ENCODE measurements at regions not wholly inside any gene's neighbourhood (a gene's known extent, or its start where the extent isn't known, plus 50 kb on each side); places are given as distances from the start of the nearest gene placed in this dataset.

DNA sequence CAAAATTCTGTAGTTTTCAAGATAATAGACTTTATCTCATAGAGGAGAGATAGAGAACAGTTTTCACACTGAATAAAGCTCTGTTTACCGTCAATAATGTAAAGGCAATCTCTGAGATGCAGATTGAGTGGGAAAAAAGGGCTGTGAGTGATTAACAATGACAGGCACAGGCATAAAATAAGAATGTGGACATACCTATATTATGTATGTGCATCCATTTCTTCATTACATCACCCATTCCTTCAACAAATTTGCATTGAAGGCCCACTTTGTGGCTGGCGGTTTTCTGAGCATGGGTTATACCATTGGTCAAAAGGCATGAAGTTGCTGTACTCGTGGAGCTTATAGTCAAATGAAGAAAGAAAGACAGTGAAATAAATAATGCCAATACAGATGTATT is 1431.0 kb downstream of the AACS start:
- intact Hi-C loops (cut with micrococcal nuclease), result no loop called here
- Mint-ChIP-seq H3K36me3 (ENCODE audit: low read depth) (no peaks in the 10 kb centered on the region), H3K9me3 (peaks cover 6% of the 10 kb centered on the region), H3K4me1 (no peaks in the 10 kb centered on the region), H3K27ac (no peak overlapping the region), H3K27me3 (no peaks in the 10 kb centered on the region), H3K4me3 (no peak overlapping the region)
- ATAC-seq (ENCODE audit: low read depth) (no peak), DNase-seq (no peak)
- TF ChIP-seq, protein P1, sequence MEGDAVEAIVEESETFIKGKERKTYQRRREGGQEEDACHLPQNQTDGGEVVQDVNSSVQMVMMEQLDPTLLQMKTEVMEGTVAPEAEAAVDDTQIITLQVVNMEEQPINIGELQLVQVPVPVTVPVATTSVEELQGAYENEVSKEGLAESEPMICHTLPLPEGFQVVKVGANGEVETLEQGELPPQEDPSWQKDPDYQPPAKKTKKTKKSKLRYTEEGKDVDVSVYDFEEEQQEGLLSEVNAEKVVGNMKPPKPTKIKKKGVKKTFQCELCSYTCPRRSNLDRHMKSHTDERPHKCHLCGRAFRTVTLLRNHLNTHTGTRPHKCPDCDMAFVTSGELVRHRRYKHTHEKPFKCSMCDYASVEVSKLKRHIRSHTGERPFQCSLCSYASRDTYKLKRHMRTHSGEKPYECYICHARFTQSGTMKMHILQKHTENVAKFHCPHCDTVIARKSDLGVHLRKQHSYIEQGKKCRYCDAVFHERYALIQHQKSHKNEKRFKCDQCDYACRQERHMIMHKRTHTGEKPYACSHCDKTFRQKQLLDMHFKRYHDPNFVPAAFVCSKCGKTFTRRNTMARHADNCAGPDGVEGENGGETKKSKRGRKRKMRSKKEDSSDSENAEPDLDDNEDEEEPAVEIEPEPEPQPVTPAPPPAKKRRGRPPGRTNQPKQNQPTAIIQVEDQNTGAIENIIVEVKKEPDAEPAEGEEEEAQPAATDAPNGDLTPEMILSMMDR (IDR thresholded peaks at IDR 0.05), result no peak
- ChIA-PET POLR2A (no interaction called here), CTCF (no interaction called here)

DNA sequence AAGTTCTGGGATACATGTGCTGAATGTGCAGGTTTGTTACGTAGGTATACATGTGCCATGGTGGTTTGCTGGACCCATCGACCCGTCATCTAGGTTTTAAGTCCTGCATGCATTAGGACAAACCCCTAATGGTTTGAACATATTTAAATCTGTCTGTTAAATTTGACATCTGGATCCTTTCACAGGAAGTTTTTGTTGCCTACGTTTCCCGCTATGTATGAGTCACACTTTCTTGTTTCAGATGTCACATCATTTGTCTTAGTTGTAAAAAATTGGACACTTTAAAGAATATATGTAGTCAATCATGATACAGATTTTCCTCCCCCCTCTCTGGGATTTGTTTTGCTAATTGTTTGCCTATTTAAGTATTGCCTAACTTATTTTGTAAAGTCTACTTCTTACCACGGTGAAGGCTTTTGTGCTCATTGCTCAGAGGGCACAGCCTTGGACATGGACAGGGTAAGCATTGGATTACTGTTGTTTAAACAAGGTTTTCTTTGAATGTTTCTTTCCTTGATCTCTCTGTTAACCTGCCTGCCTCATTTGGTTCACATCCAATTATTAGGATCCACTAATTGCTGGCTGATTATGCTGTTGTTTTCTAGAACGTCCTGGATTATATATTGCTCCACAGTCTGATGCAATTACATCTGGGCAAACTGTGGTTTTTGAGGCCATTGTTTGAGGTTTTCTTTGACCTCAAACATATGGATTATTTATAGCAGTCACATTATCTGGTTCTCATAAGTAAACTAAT is 1441.4 kb downstream of the AACS start:
- CTCF ChIA-PET, result no interaction called here
- POLR2A ChIA-PET, result no interaction called here

DNA sequence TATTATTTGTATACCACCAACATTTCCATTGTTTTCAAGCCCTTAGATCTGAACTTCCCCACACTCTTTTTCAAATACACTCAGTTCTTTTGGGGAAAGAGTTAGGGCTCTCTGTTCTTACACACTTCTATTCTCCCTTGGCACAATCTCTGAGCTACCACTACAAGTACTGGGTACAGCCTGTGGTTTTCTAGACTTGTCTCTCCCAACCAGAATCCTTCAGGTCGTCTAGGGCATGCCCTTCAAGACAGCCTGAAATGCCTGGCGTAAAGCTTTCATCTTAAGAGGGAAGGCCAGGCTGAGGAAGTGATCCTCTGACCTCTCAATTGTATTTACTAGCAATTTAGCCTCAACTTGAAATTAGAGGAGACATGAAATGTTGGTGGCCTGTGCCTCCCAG is 1442.0 kb downstream of the AACS start:
- Mint-ChIP-seq H3K36me3 (ENCODE audit: low read depth) (no peaks in the 10 kb centered on the region), H3K4me1 (no peaks in the 10 kb centered on the region), H3K9me3 (peaks cover 14% of the 10 kb centered on the region), H3K27me3 (no peaks in the 10 kb centered on the region), H3K27ac (no peak overlapping the region), H3K4me3 (no peak overlapping the region)
- TF ChIP-seq, protein P1 (IDR thresholded peaks at IDR 0.05), result no peak
- intact Hi-C loops (cut with micrococcal nuclease), result no loop called here
- CTCF ChIA-PET, result no interaction called here
- DNase-seq (no peak), ATAC-seq (ENCODE audit: low read depth) (no peak)
- POLR2A ChIA-PET, result no interaction called here

More for the DNA sequence above, 1441.4 kb downstream of the AACS start:
- H3K4me1 Mint-ChIP-seq, result no peaks in the 10 kb centered on the region
- no peak overlapping the region for H3K27ac Mint-ChIP-seq
- DNase-seq (no peak), ATAC-seq (ENCODE audit: low read depth) (no peak)
- no peaks in the 10 kb centered on the region for H3K36me3 Mint-ChIP-seq (ENCODE audit: low read depth)
- TF ChIP-seq, protein P1 (IDR thresholded peaks at IDR 0.05), result no peak
- no peak overlapping the region for H3K4me3 Mint-ChIP-seq
- H3K9me3 Mint-ChIP-seq, result peaks cover 14% of the 10 kb centered on the region
- H3K27me3 Mint-ChIP-seq, result no peaks in the 10 kb centered on the region
- intact Hi-C loops (cut with micrococcal nuclease), result no loop called here

DNA sequence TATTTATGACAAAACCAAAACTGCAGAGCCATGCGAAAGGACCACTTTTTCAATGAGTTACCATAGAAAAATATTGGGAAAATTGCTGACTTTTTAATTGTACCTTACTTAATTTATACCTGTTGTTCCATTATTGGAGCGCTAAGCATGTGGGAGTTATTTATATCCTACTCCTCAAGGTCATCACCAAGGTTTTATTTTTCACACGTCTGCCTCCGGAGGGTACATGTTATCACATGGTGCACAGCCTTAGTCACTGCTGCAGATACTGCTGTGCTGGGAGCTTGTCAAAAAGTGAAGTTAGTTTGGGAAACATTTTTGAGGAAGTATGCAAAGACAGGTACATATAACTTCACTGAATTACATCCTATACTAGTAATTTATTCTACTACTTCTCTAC is 1444.3 kb downstream of the AACS start:
- Mint-ChIP-seq H3K4me3 (no peak overlapping the region), H3K36me3 (ENCODE audit: low read depth) (no peaks in the 10 kb centered on the region), H3K9me3 (peaks cover 12% of the 10 kb centered on the region), H3K27me3 (no peaks in the 10 kb centered on the region), H3K4me1 (no peaks in the 10 kb centered on the region), H3K27ac (no peak overlapping the region)
- DNase-seq (no peak), ATAC-seq (ENCODE audit: low read depth) (no peak)
- TF ChIP-seq, protein P1 (IDR thresholded peaks at IDR 0.05), result no peak
- ChIA-PET POLR2A (no interaction called here), CTCF (no interaction called here)
- intact Hi-C loops (cut with micrococcal nuclease), result no loop called here

DNA sequence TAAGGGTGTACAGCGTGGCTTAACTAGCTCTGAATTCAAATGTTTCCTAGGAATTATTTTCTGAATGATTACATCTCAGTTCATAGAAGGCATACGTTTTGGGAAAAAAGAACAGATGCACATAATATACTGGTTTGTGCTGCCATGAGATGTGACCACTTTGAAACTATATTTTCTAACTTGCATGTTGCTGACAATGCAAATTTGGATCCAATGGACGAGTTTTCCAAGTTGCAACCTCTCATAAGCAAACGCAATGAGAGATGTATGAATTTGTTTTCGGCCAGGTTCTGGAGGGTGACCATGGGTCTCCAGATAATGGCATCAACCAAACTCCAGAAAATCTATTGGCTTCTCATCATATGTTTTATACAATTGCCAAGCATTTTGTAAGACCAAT is 1445.4 kb downstream of the AACS start:
- ChIA-PET CTCF (no interaction called here), POLR2A (no interaction called here)
- intact Hi-C loops (cut with micrococcal nuclease), result no loop called here
- H3K4me3 Mint-ChIP-seq, result no peak overlapping the region
- H3K36me3 Mint-ChIP-seq (ENCODE audit: low read depth), result no peaks in the 10 kb centered on the region
- no peaks in the 10 kb centered on the region for H3K4me1 Mint-ChIP-seq
- H3K27ac Mint-ChIP-seq, result no peak overlapping the region
- no peaks in the 10 kb centered on the region for H3K27me3 Mint-ChIP-seq
- ATAC-seq (ENCODE audit: low read depth) (no peak), DNase-seq (no peak)
- H3K9me3 Mint-ChIP-seq, result peaks cover 8% of the 10 kb centered on the region
- TF ChIP-seq, protein P1 (IDR thresholded peaks at IDR 0.05), result no peak

Data from activated B cell treated with CpG ODN at 0.5 μM for 24 hours (primary cell).